ENCODE measurements at regions not wholly inside any gene's neighbourhood (a gene's known extent, or its start where the extent isn't known, plus 50 kb on each side); places are given as distances from the start of the nearest gene placed in this dataset.
"Not testable (repeated sequence)": the region's sequence is repeated elsewhere in the genome, so short reads cannot be mapped to it uniquely, and the experiment has no call there.

DNA sequence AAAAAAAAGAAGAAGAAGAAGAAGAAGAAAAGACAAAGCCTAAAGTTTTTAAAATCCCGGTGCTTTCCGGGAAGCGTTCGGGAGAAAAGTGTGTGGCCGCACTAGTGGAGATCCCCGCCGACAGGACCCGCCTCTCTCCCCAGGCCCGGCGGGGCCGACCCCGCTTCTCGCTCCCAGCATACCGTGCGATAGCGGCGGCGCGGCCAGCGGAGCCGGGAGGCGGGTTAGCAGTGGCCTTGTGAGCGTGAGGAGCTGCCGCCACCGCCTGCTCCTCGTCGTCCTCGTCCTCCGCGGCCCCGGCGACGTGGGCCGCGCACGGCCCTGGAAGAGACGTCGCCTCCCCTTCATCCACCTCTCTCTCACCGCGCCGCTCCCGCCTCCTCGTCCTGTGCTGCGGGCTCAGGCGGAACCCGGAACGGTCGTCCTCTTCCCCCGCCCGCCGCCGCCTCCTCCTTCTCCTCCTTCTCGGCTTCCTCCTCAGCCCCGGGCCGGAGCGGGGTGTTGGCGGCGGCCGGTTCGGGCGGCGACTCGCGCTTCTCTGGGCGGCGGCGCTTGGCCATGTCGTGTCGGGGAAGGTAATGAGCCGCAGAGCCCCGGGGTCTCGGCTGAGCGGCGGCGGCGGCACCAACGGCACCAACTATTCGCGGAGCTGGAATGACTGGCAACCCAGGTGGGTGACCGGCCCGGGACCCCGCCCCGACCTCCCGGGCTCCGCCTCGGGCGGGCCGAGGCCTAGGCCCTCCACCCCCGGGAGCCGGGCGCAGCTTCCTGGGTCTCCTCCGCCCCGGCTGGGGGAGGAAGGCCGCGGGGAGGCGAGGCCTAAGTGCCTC lies 62.6 kb upstream of the CDR2 start:
- Histone ChIP-seq H3K4me3 (peak overlapping the region; percentile 60 to 86 (median 69)), H3K27ac (peak overlapping the region; percentile 93 to 98 (median 96))
- TF ChIP-seq POLR2AphosphoS5 (IDR thresholded peaks at IDR 0.05) (peak; percentile 68 to 84 (median 84)), POLR2A (IDR thresholded peaks at IDR 0.05) (peak in 1 of 3 donors; percentile 44)
- intact Hi-C loops (cut with DNase I; ENCODE audit: low total_unique reads); H3K4me1 ChIP-seq; H3K27me3 ChIP-seq (replicated peaks in 1 of 7); H3K9me3 ChIP-seq; H3K36me3 ChIP-seq: not testable (repeated sequence)
- WGBS, 5 donors: 0 to 1% (median 0%) methylated on average over 27 to 95 of the region's 96 CpGs
- peak; percentile 96 for DNase-seq

DNA sequence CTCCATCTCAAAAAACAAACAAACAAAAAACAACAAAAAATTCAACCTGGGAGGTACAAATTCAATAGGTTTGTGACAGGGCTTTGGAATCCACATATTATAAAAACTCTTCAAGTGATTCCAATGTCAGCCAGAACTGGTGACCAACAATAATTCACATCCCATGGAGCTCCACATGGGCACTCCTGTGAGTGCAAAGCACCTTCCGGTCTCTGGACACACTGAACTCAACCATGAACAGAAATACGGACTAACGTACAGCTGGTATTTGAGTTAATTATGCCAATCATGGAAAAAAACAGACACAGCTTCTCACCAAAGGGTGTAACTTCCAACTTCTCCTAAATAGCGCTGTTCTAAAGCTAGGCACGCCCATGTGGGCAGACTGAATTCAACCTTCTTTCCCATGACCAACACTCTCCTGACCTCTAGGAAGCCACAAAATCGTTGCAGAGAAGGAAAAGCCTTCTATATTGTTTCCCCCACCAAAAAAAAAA lies 62.0 kb upstream of the CDR2 start:
- H3K27me3 ChIP-seq (replicated peaks in 1 of 7); intact Hi-C loops (cut with DNase I; ENCODE audit: low total_unique reads); H3K9me3 ChIP-seq; H3K36me3 ChIP-seq; H3K4me1 ChIP-seq; DNase-seq: not testable (repeated sequence)
- H3K27ac ChIP-seq: peak overlapping the region; percentile 93 to 98 (median 96)
- H3K4me3 ChIP-seq: peak overlapping the region; percentile 60 to 86 (median 69)
- WGBS, 5 donors: 0 to 4% (median 0%) methylated on average over 1 to 4 of the region's 6 CpGs; no CpG with 5 or more reads in 1 of the 5 donors

DNA sequence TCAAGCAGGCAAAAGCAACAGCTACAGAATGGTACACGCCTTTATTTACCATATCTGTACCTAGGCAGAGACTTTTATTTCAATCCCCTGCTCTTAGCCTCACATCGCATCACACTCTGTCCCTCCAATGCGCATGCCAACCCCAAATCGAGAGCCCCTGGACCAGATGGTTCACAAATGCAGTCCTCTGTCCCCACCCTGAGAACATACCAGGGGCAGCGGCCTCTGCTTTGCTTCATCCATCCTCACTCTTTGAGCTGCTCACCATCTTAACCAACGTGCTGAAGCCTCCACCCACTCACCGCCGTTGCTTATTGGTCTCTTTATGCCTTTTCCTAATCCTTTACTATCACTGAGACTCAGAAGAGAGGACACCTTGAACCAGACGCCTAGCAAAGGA lies 56.9 kb upstream of the CDR2 start:
- peaks cover 0 to 12% (median 4%) of the 10 kb centered on the region in 6 donors for H3K4me1 ChIP-seq
- intact Hi-C loops (cut with DNase I; ENCODE audit: low total_unique reads); H3K27me3 ChIP-seq (replicated peaks in 1 of 7); H3K27ac ChIP-seq; H3K4me3 ChIP-seq; H3K9me3 ChIP-seq; DNase-seq: not testable (repeated sequence)
- H3K36me3 ChIP-seq: peaks cover 0 to 60% (median 30%) of the 10 kb centered on the region in 6 donors
- WGBS, 5 donors: 88 to 93% (median 93%) methylated on average over 8 to 9 of the region's 9 CpGs

DNA sequence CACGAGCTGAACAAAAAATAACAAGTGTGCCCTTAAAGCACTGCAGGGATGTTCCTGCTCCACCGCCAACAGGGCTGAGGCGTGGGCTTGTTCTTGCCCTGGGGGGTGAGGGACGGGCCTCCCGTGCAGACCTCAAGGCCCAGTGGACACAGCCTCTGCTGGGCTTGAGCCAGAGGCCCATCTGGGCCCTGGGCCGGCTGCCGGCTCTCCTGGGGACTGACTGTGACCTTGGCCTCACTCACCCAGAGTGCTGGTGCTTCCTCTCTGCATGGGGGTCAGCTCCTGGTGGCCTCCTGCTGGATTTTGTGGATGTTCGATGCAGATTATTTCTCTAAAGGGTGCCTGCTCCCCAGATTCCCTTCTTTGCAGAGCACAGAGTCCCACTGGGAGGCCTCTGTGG lies 54.2 kb upstream of the CDR2 start:
- Histone ChIP-seq H3K4me1 (peaks cover 0 to 29% (median 8%) of the 10 kb centered on the region in 6 donors), H3K27me3 (replicated peaks in 1 of 7) (no peaks in the 10 kb centered on the region), H3K36me3 (peaks cover 0 to 87% (median 30%) of the 10 kb centered on the region in 6 donors), H3K9me3 (no peaks in the 10 kb centered on the region), H3K27ac (no peak overlapping the region), H3K4me3 (no peak overlapping the region)
- no peak for DNase-seq
- intact Hi-C loops (cut with DNase I; ENCODE audit: low total_unique reads): no loop called here
- 20 to 88% (median 74%) methylated on average over 1 to 8 of the region's 8 CpGs for WGBS, 5 donors
- TF ChIP-seq CTCF (IDR thresholded peaks at IDR 0.05 in 8 of 11, conservative IDR thresholded peaks at IDR 0.05 in 3 of 11) (no peak), POLR2A (IDR thresholded peaks at IDR 0.05) (no peak), POLR2AphosphoS5 (IDR thresholded peaks at IDR 0.05) (peak in 2 of 3 donors; percentile 50 to 64)

- no peak for TF ChIP-seq POLR2A (IDR thresholded peaks at IDR 0.05)
- Histone ChIP-seq H3K36me3 (peaks cover 0 to 98% (median 32%) of the 10 kb centered on the region in 6 donors), H3K4me1 (peaks cover 0 to 34% (median 11%) of the 10 kb centered on the region in 6 donors), H3K27ac (no peak overlapping the region), H3K4me3 (no peak overlapping the region), H3K9me3 (no peaks in the 10 kb centered on the region), H3K27me3 (replicated peaks in 1 of 7) (no peaks in the 10 kb centered on the region)
- WGBS, 5 donors: 94 to 98% (median 96%) methylated on average over 10 of the region's 10 CpGs
- DNase-seq: no peak
- intact Hi-C loops (cut with DNase I; ENCODE audit: low total_unique reads): no loop called here
Observed at GRCh38 chr16:22427556-22427955, 53.1 kb upstream of the CDR2 start.

DNA sequence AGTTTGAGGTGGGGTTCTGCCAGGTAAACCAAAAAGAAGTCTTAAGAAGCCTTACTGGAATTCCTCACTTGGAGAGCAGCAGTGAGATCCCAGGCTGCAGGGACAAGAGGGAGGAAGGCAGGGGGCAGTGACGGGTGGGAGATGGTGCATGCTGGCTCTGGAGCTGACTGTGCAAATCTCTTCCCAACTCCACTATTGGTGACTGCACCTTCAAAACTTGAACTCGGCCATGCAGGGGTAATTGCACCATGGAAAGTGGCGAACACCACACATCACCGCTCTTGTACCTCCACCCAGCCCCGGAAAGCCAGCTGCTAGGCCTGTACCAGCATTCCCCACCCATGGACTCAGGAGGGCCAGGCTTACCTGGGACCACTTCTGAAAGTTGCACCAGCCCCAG lies 51.4 kb upstream of the CDR2 start:
- 76 to 97% (median 92%) methylated on average over 5 of the region's 5 CpGs for WGBS, 5 donors
- H3K9me3 ChIP-seq: no peaks in the 10 kb centered on the region
- no peak for DNase-seq
- peaks cover 0 to 100% (median 35%) of the 10 kb centered on the region in 6 donors for H3K36me3 ChIP-seq
- peak overlapping the region in 5 of 8 donors; percentile 75 to 88 (median 78) for H3K27ac ChIP-seq
- peaks cover 0 to 34% (median 11%) of the 10 kb centered on the region in 6 donors for H3K4me1 ChIP-seq
- no peak overlapping the region for H3K4me3 ChIP-seq
- H3K27me3 ChIP-seq (replicated peaks in 1 of 7): no peaks in the 10 kb centered on the region
- intact Hi-C loops (cut with DNase I; ENCODE audit: low total_unique reads): no loop called here
- no peak for TF ChIP-seq POLR2A (IDR thresholded peaks at IDR 0.05)
- TF ChIP-seq CTCF (IDR thresholded peaks at IDR 0.05 in 8 of 11, conservative IDR thresholded peaks at IDR 0.05 in 3 of 11): no peak

All from spleen (tissue), 11 donors.